Neural cell (in vitro differentiated cells): ENCODE measurements at regions not wholly inside any gene's neighbourhood (a gene's known extent, or its start where the extent isn't known, plus 50 kb on each side); places are given as distances from the start of the nearest gene placed in this dataset.

Source experiments
- H2AFZ ChIP-seq: fragments of 200-600, 300-800 bp; sonication (generic), shearing (Covaris generic); 2 replicates; pipeline ENCODE4 v1.6.0; 2014; ENCODE audit warnings: low read depth, mild to moderate bottlenecking, antibody characterized with exemption, low read length, moderate library complexity
- H3F3A ChIP-seq: fragments of 200-600 bp; shearing (Covaris generic); 2 replicates; pipeline ENCODE4 v1.6.1; 2016; ENCODE audit warnings: mild to moderate bottlenecking, moderate library complexity, mixed read lengths, antibody characterized with exemption, low read length; ENCODE audit not compliant: insufficient read depth, poor library complexity, severe bottlenecking
- H3K27ac ChIP-seq: fragments of 200-600, 300-800 bp; sonication (generic), shearing (Covaris generic); 2 replicates; pipeline ENCODE4 v1.5.1; 2014; ENCODE audit warnings: mild to moderate bottlenecking, low read length, moderate library complexity
- H3K27me3 ChIP-seq: fragments of 300-800, 200-600 bp; sonication (generic), shearing (Covaris generic); 2 replicates; pipeline ENCODE4 v1.6.0; 2014; ENCODE audit warnings: mild to moderate bottlenecking, low read depth, low read length, moderate library complexity; ENCODE audit not compliant: insufficient read depth
- H3K36me3 ChIP-seq: fragments of 300-800, 200-600 bp; sonication (generic), shearing (Covaris generic); 2 replicates; pipeline ENCODE4 v1.5.1; 2014; ENCODE audit warnings: mild to moderate bottlenecking, antibody characterized with exemption, low read length, moderate library complexity; ENCODE audit not compliant: insufficient read depth
- H3K4me2 ChIP-seq: fragments of 300-800, 200-600 bp; sonication (generic), shearing (Covaris generic); 2 replicates; pipeline ENCODE4 v1.6.0; 2014; ENCODE audit warnings: mild to moderate bottlenecking, low read length
- H3K4me3 ChIP-seq: fragments of 300-800, 200-600 bp; sonication (generic), shearing (Covaris generic); 2 replicates; pipeline ENCODE4 v1.5.1; 2014; ENCODE audit warnings: mild to moderate bottlenecking, low read length, moderate library complexity
- H3K79me2 ChIP-seq: fragments of 200-600 bp; shearing (Covaris generic); replicated peaks from 2 replicates; pipeline ENCODE4 v1.6.0; 2014; ENCODE audit warnings: mild to moderate bottlenecking, low read length, moderate library complexity; ENCODE audit not compliant: insufficient read depth
- H3K9ac ChIP-seq: fragments of 300-800, 200-600 bp; sonication (generic), shearing (Covaris generic); 2 replicates; pipeline ENCODE4 v1.6.1; 2016; ENCODE audit warnings: mild to moderate bottlenecking, low read length, mixed read lengths
- H3K9me2 ChIP-seq: fragments of 200-600 bp; shearing (Covaris generic); 2 replicates; pipeline ENCODE4 v1.6.1; 2016; ENCODE audit warnings: mild to moderate bottlenecking, low read length, mixed read lengths; ENCODE audit not compliant: insufficient read depth
- H3K9me3 ChIP-seq: fragments of 200-600, 300-800 bp; sonication (generic), shearing (Covaris generic); 2 replicates; pipeline ENCODE4 v1.6.1; 2016; ENCODE audit warnings: mild to moderate bottlenecking, mixed run types, low read length, moderate library complexity, mixed read lengths
- H4K20me1 ChIP-seq: fragments of 200-600 bp; shearing (Covaris generic); 2 replicates; pipeline ENCODE4 v1.6.1; 2016; ENCODE audit warnings: mild to moderate bottlenecking, mixed run types; ENCODE audit not compliant: insufficient read depth
- EP300 ChIP-seq: fragments of 450-650 bp; conservative IDR thresholded peaks from 2 replicates; pipeline ENCODE4 v1.6.1; 2014; ENCODE audit warnings: antibody characterized with exemption, mild to moderate bottlenecking, moderate library complexity; ENCODE audit not compliant: poor library complexity, severe bottlenecking
- EZH2 ChIP-seq: fragments of 200-600, 300-800 bp; shearing (Covaris generic), sonication (generic); IDR thresholded peaks from 2 replicates; pipeline ENCODE4 v1.6.1; 2014; ENCODE audit warnings: antibody characterized with exemption, low read length, borderline replicate concordance, mild to moderate bottlenecking; ENCODE audit not compliant: insufficient read depth, poor library complexity, severe bottlenecking
- MXI1 ChIP-seq: fragments of 450-650 bp; conservative IDR thresholded peaks from 2 replicates; pipeline ENCODE4 v1.6.1; 2014; ENCODE audit warnings: antibody characterized with exemption, mild to moderate bottlenecking; ENCODE audit not compliant: poor library complexity, severe bottlenecking
- POLR2AphosphoS5 ChIP-seq: IDR thresholded peaks from 2 replicates; pipeline ENCODE4 v1.6.1; 2012
- RAD21 ChIP-seq: fragments of 450-650 bp; conservative IDR thresholded peaks from 2 replicates; pipeline ENCODE4 v1.6.1; 2014; ENCODE audit warnings: antibody characterized with exemption, mild to moderate bottlenecking, moderate library complexity
- SMC3 ChIP-seq: fragments of 450-650 bp; conservative IDR thresholded peaks from 2 replicates; pipeline ENCODE4 v1.6.1; 2014; ENCODE audit warnings: antibody characterized with exemption, mild to moderate bottlenecking, moderate library complexity; ENCODE audit not compliant: poor library complexity
- TAF1 ChIP-seq: IDR thresholded peaks from 2 replicates; pipeline ENCODE4 v1.6.1; 2012; ENCODE audit warnings: low read depth
- TF ChIP-seq, protein P1 (sequence below): fragments of 450-650 bp; IDR thresholded peaks from 2 replicates; pipeline ENCODE4 v1.5.1; 2014; ENCODE audit warnings: antibody characterized with exemption, mild to moderate bottlenecking, moderate library complexity; ENCODE audit not compliant: poor library complexity, severe bottlenecking
- TF ChIP-seq, protein P2 (sequence below): IDR thresholded peaks from 2 replicates; pipeline ENCODE4 v1.6.1; 2012; ENCODE audit warnings: borderline replicate concordance

DNA sequence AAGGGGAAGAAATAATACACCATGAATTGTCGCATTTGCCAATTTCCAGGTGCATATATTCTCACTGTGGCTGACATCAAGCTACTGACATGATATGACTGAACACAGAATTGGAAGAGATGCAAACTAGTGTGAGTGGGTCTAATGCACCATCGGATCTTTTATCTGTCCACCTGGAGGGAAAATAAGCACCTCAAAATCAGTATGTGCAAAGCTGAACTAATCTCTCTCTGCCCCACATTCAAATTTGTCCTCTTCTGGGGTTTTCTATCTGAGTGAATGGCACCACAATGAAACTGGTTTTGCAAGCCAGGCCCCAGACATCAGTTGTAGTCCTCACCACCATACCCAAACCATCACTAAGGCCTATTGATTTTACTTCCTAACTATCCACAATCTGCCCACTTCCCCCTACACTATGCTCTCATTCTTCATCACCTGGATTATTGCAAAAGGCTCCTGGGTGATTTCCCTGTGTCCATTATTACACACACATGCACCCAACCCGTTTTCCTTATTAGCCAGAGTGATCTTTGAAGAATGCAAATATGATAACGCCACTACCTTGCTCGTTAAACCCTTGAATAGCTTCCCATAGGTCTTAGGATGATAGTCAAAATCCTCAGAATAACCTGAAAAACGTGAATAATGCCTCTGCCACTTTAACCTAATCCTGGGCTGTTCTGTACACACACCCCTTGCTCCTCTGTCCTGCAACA is 159.0 kb upstream of the GMDS start:
- TF ChIP-seq EP300, result no peak
- TF ChIP-seq, protein P1, sequence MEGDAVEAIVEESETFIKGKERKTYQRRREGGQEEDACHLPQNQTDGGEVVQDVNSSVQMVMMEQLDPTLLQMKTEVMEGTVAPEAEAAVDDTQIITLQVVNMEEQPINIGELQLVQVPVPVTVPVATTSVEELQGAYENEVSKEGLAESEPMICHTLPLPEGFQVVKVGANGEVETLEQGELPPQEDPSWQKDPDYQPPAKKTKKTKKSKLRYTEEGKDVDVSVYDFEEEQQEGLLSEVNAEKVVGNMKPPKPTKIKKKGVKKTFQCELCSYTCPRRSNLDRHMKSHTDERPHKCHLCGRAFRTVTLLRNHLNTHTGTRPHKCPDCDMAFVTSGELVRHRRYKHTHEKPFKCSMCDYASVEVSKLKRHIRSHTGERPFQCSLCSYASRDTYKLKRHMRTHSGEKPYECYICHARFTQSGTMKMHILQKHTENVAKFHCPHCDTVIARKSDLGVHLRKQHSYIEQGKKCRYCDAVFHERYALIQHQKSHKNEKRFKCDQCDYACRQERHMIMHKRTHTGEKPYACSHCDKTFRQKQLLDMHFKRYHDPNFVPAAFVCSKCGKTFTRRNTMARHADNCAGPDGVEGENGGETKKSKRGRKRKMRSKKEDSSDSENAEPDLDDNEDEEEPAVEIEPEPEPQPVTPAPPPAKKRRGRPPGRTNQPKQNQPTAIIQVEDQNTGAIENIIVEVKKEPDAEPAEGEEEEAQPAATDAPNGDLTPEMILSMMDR, result no peak
- no peak for TF ChIP-seq POLR2AphosphoS5
- TF ChIP-seq SMC3, result no peak
- TF ChIP-seq, protein P2, sequence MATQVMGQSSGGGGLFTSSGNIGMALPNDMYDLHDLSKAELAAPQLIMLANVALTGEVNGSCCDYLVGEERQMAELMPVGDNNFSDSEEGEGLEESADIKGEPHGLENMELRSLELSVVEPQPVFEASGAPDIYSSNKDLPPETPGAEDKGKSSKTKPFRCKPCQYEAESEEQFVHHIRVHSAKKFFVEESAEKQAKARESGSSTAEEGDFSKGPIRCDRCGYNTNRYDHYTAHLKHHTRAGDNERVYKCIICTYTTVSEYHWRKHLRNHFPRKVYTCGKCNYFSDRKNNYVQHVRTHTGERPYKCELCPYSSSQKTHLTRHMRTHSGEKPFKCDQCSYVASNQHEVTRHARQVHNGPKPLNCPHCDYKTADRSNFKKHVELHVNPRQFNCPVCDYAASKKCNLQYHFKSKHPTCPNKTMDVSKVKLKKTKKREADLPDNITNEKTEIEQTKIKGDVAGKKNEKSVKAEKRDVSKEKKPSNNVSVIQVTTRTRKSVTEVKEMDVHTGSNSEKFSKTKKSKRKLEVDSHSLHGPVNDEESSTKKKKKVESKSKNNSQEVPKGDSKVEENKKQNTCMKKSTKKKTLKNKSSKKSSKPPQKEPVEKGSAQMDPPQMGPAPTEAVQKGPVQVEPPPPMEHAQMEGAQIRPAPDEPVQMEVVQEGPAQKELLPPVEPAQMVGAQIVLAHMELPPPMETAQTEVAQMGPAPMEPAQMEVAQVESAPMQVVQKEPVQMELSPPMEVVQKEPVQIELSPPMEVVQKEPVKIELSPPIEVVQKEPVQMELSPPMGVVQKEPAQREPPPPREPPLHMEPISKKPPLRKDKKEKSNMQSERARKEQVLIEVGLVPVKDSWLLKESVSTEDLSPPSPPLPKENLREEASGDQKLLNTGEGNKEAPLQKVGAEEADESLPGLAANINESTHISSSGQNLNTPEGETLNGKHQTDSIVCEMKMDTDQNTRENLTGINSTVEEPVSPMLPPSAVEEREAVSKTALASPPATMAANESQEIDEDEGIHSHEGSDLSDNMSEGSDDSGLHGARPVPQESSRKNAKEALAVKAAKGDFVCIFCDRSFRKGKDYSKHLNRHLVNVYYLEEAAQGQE, result no peak
- TF ChIP-seq MXI1, result no peak
- no peak for TF ChIP-seq TAF1
- Histone ChIP-seq H3K36me3 (no peaks in the 10 kb centered on the region), H3K4me2 (no peak overlapping the region), H3K9me2 (no peaks in the 10 kb centered on the region), H4K20me1 (no peaks in the 10 kb centered on the region), H3K79me2 (no peaks in the 10 kb centered on the region), H2AFZ (no peak overlapping the region), H3F3A (no peaks in the 10 kb centered on the region), H3K27me3 (no peaks in the 10 kb centered on the region), H3K4me3 (no peak overlapping the region), H3K9ac (no peak overlapping the region), H3K27ac (no peak overlapping the region), H3K9me3 (no peaks in the 10 kb centered on the region)

DNA sequence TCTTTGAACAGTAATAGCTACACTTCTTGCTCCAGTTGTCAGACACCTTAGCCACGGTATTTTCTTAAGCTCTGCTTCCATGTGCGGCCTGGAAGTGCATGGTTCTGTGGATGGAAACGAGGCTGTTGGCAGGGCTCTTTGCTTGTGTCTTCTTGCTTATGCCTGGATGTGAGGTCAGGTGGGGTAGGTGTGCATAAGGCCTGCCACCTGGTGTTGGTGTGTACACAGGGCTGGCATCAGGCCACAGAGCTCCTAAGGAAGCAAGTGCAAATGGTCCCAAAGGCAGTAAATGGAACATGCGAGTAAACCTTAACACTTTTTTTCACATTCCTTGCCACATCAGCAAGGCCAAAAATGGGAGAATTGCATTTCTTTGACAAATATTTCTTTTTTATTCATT is 158.1 kb upstream of the GMDS start:
- no peaks in the 10 kb centered on the region for H3K79me2 ChIP-seq
- no peak overlapping the region for H3K4me2 ChIP-seq
- H3F3A ChIP-seq, result no peaks in the 10 kb centered on the region
- H3K27me3 ChIP-seq, result no peaks in the 10 kb centered on the region
- H2AFZ ChIP-seq, result no peak overlapping the region
- H3K9ac ChIP-seq, result no peak overlapping the region
- TF ChIP-seq, protein P1, result no peak
- TF ChIP-seq MXI1 (no peak), EP300 (no peak), EZH2 (no peak), TAF1 (no peak), SMC3 (no peak), RAD21 (no peak), POLR2AphosphoS5 (no peak)
- TF ChIP-seq, protein P2, result no peak
- H3K36me3 ChIP-seq, result no peaks in the 10 kb centered on the region
- no peak overlapping the region for H3K27ac ChIP-seq
- no peaks in the 10 kb centered on the region for H3K9me2 ChIP-seq
- no peaks in the 10 kb centered on the region for H4K20me1 ChIP-seq
- H3K9me3 ChIP-seq, result no peaks in the 10 kb centered on the region
- no peak overlapping the region for H3K4me3 ChIP-seq
